ENCODE measurements at regions not wholly inside any gene's neighbourhood (a gene's known extent, or its start where the extent isn't known, plus 50 kb on each side); places are given as distances from the start of the nearest gene placed in this dataset.

DNA sequence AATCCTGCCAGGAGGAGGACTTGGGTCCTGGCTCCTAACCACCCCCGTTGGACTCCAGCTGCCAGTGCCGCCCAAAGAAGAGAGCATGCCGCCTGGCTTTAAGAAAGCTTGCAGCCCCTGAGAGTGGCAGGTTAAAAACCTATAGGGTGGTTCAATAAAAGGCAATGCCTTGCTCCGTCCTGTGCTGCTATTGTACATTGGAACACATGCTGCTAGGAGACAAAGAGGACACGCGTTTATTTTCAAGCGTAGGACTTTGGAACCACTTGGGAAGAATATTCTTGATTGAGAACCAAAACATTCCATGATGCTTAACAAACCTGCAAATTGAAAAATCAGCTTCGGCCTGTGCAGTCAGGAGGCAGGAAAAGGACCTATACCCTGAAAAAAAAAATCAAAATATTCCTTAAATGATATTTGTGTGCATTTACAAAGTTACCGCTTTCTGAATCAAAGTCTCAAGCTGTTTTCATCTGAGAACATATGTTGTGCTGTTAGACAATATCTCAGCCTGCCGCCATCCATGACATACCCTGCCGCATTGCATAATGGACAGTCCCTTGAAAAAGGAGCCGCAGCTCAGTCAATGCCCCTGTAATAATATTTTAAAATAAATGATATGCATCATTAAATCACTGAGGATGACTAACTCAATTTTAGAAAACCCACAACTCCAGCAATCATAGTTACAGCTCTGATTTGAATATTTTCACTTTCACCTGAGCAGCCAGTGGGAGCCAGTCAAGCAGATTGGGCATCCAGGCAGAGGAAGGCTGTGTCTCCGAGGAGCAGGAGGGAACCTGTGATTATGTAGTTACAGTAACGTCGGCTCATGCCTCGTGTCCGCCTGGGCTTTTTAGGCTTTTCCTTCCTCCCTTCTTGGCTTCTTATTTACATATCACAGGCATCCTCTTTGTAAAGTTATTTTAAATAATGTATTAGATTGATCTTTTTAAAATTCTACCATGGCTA, 805.6 kb upstream of the FANCL start:
- H3K4me1 ChIP-seq (replicated peaks; ENCODE audit: insufficient read depth) = no peaks in the 10 kb centered on the region
- no TSS peak for BruUV-seq (replicated peaks)
- no peaks in the 10 kb centered on the region for H3K9me2 ChIP-seq (ENCODE audit: insufficient read depth)
- peaks cover 37% of the 10 kb centered on the region for H3K27me3 ChIP-seq (ENCODE audit: insufficient read depth, low read depth)
- H3K27ac ChIP-seq = no peak overlapping the region
- H3K9me3 ChIP-seq (ENCODE audit: insufficient read depth, low read depth) = no peaks in the 10 kb centered on the region
- no peak for TF ChIP-seq EZH2 (IDR thresholded peaks at IDR 0.05; ENCODE audit: low read depth)
- TF ChIP-seq, protein P1, sequence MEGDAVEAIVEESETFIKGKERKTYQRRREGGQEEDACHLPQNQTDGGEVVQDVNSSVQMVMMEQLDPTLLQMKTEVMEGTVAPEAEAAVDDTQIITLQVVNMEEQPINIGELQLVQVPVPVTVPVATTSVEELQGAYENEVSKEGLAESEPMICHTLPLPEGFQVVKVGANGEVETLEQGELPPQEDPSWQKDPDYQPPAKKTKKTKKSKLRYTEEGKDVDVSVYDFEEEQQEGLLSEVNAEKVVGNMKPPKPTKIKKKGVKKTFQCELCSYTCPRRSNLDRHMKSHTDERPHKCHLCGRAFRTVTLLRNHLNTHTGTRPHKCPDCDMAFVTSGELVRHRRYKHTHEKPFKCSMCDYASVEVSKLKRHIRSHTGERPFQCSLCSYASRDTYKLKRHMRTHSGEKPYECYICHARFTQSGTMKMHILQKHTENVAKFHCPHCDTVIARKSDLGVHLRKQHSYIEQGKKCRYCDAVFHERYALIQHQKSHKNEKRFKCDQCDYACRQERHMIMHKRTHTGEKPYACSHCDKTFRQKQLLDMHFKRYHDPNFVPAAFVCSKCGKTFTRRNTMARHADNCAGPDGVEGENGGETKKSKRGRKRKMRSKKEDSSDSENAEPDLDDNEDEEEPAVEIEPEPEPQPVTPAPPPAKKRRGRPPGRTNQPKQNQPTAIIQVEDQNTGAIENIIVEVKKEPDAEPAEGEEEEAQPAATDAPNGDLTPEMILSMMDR (conservative IDR thresholded peaks at IDR 0.05) = no peak
- ChIA-PET POLR2A (ENCODE audit: unreplicated experiment) (no interaction called here), CTCF (no interaction called here)
- no peak overlapping the region for H3K4me3 ChIP-seq
- no peak for DNase-seq
- H3K36me3 ChIP-seq (ENCODE audit: low read depth) = no peaks in the 10 kb centered on the region
- H3K79me2 ChIP-seq (ENCODE audit: low read depth) = no peaks in the 10 kb centered on the region
- H2AFZ ChIP-seq = no peak overlapping the region
- intact Hi-C loops (cut with micrococcal nuclease; ENCODE audit: unreplicated experiment) = no loop called here
- H3K4me2 ChIP-seq = no peak overlapping the region
- no peaks in the 10 kb centered on the region for H3F3A ChIP-seq (ENCODE audit: insufficient read depth, low read depth)
- no peaks in the 10 kb centered on the region; the same call in 1 of the 2 replicates for H4K20me1 ChIP-seq (ENCODE audit: insufficient read depth)

DNA sequence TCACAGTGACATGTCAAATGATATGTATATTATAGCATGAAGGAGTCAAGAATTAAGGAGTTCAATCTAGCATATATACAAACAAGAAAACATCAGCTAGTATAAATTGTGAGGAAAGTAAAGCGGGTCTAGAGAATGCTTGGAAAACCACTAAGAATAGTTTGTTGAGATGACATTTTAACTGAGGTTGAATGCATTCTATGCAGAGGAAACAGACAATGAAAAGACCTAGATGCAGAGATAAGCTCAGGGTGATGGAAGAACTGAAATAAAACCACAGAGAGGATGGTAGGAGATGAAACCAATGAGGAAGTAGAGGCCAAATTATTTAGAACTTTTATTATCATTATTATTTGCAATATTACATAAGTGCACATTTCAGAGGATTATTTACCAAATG, 803.6 kb upstream of the FANCL start:
- no peak overlapping the region for H3K4me3 ChIP-seq
- ChIA-PET POLR2A (ENCODE audit: unreplicated experiment) (no interaction called here), CTCF (no interaction called here)
- no peak overlapping the region for H3K27ac ChIP-seq
- DNase-seq = no peak
- H3K9me2 ChIP-seq (ENCODE audit: insufficient read depth) = no peaks in the 10 kb centered on the region
- TF ChIP-seq EZH2 (IDR thresholded peaks at IDR 0.05; ENCODE audit: low read depth) = no peak
- TF ChIP-seq, protein P1 (conservative IDR thresholded peaks at IDR 0.05) = no peak
- H3F3A ChIP-seq (ENCODE audit: insufficient read depth, low read depth) = no peaks in the 10 kb centered on the region
- H3K79me2 ChIP-seq (ENCODE audit: low read depth) = no peaks in the 10 kb centered on the region
- H3K36me3 ChIP-seq (ENCODE audit: low read depth) = no peaks in the 10 kb centered on the region
- peaks cover 44% of the 10 kb centered on the region for H3K27me3 ChIP-seq (ENCODE audit: insufficient read depth, low read depth)
- H4K20me1 ChIP-seq (ENCODE audit: insufficient read depth) = no peaks in the 10 kb centered on the region; the same call in none of the 2 replicates
- no peak overlapping the region for H3K4me2 ChIP-seq
- no peaks in the 10 kb centered on the region for H3K4me1 ChIP-seq (replicated peaks; ENCODE audit: insufficient read depth)
- no peaks in the 10 kb centered on the region for H3K9me3 ChIP-seq (ENCODE audit: insufficient read depth, low read depth)
- H2AFZ ChIP-seq = no peak overlapping the region
- BruUV-seq (replicated peaks) = no TSS peak
- intact Hi-C loops (cut with micrococcal nuclease; ENCODE audit: unreplicated experiment) = no loop called here

GRCh38 chr2:59041139-59041538, 800.0 kb upstream of the FANCL start:
- no peaks in the 10 kb centered on the region for H3K9me3 ChIP-seq (ENCODE audit: insufficient read depth, low read depth)
- H2AFZ ChIP-seq = no peak overlapping the region
- H3K4me3 ChIP-seq = no peak overlapping the region
- DNase-seq = no peak
- no TSS peak for BruUV-seq (replicated peaks)
- H3F3A ChIP-seq (ENCODE audit: insufficient read depth, low read depth) = no peaks in the 10 kb centered on the region
- H3K27ac ChIP-seq = no peak overlapping the region
- H4K20me1 ChIP-seq (ENCODE audit: insufficient read depth) = no peaks in the 10 kb centered on the region; the same call in none of the 2 replicates
- H3K9me2 ChIP-seq (ENCODE audit: insufficient read depth) = no peaks in the 10 kb centered on the region
- intact Hi-C loops (cut with micrococcal nuclease; ENCODE audit: unreplicated experiment) = no loop called here
- no peaks in the 10 kb centered on the region for H3K79me2 ChIP-seq (ENCODE audit: low read depth)
- ChIA-PET POLR2A (ENCODE audit: unreplicated experiment) (no interaction called here), CTCF (no interaction called here)
- H3K27me3 ChIP-seq (ENCODE audit: insufficient read depth, low read depth) = peaks cover 30% of the 10 kb centered on the region
- TF ChIP-seq EZH2 (IDR thresholded peaks at IDR 0.05; ENCODE audit: low read depth) = no peak
- TF ChIP-seq, protein P1 (conservative IDR thresholded peaks at IDR 0.05) = no peak
- H3K36me3 ChIP-seq (ENCODE audit: low read depth) = no peaks in the 10 kb centered on the region
- no peaks in the 10 kb centered on the region for H3K4me1 ChIP-seq (replicated peaks; ENCODE audit: insufficient read depth)
- H3K4me2 ChIP-seq = no peak overlapping the region

Measured in PC-9 (cell line).